ENCODE measurements at regions not wholly inside any gene's neighbourhood (a gene's known extent, or its start where the extent isn't known, plus 50 kb on each side); places are given as distances from the start of the nearest gene placed in this dataset.

DNA sequence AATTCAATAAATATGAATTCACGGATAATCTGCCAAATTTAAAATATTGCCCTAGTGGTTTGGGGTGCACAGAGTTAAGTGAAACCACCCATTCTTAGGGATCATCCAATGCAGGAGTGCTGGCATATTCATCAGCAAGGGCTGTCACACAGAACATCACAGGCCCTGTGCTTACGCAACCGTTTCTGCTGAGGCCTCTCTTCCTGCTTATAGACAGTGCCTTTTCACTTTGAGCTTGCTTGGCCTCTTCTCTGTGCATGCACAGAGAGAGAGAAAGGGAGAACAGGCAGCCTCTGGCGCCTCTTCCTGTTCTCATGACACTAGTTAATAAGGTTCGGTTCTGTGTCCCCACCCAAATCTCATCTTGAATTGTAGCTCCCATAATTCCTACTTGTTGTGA lies 366.3 kb downstream of the ICE1 start:
- DNase-seq (ENCODE audit: low read depth) = no peak
- H3K4me3 ChIP-seq (ENCODE audit: low read length) = no peak overlapping the region
- TF ChIP-seq, protein P1, sequence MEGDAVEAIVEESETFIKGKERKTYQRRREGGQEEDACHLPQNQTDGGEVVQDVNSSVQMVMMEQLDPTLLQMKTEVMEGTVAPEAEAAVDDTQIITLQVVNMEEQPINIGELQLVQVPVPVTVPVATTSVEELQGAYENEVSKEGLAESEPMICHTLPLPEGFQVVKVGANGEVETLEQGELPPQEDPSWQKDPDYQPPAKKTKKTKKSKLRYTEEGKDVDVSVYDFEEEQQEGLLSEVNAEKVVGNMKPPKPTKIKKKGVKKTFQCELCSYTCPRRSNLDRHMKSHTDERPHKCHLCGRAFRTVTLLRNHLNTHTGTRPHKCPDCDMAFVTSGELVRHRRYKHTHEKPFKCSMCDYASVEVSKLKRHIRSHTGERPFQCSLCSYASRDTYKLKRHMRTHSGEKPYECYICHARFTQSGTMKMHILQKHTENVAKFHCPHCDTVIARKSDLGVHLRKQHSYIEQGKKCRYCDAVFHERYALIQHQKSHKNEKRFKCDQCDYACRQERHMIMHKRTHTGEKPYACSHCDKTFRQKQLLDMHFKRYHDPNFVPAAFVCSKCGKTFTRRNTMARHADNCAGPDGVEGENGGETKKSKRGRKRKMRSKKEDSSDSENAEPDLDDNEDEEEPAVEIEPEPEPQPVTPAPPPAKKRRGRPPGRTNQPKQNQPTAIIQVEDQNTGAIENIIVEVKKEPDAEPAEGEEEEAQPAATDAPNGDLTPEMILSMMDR (IDR thresholded peaks at IDR 0.05; ENCODE audit: insufficient read depth, low read depth, low read length, missing control alignments) = no peak

DNA sequence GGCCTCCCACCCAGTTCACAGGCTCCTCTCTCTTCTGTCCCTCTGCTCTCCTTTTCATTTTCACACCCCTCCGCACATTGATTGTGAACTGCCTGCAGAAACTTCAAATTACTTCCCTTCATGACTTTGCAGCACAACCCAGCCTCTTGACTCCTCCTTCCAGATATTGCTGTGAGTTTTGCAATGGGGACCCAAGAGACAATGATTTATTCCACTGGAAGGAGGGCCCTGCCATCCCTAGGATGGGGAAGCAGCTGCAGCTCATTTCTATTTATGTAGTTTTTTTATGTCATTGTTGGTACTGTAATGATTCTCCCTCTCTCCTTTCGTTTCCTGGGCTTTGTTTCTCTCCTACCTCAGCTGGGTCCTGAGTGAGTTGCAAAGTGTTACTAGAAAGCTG lies 364.9 kb downstream of the ICE1 start:
- TF ChIP-seq, protein P1 (IDR thresholded peaks at IDR 0.05; ENCODE audit: insufficient read depth, low read depth, low read length, missing control alignments) = no peak
- no peak overlapping the region for H3K4me3 ChIP-seq (ENCODE audit: low read length)
- DNase-seq (ENCODE audit: low read depth) = no peak

DNA sequence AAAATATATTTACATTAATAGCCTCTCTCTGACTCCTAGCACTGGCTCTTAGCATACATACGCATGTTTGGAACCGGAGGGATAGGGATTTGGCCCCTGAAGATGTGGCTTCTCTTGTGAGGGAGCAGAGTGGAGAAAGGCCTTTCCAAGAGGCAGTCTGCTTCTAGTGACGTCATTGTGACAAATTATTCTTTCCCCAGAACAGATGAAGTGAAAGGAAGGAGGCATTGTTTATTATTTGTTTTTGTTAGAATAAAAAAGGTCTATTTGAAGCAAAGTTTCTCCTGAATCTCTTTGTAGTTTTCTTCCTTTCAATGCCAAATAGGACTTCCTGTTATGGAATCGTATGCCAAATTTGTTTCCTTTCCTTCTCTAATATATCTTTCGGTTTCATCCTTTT lies 361.6 kb downstream of the ICE1 start:
- DNase-seq (ENCODE audit: low read depth) = no peak
- TF ChIP-seq, protein P1 (IDR thresholded peaks at IDR 0.05; ENCODE audit: insufficient read depth, low read depth, low read length, missing control alignments) = no peak
- no peak overlapping the region for H3K4me3 ChIP-seq (ENCODE audit: low read length)

DNA sequence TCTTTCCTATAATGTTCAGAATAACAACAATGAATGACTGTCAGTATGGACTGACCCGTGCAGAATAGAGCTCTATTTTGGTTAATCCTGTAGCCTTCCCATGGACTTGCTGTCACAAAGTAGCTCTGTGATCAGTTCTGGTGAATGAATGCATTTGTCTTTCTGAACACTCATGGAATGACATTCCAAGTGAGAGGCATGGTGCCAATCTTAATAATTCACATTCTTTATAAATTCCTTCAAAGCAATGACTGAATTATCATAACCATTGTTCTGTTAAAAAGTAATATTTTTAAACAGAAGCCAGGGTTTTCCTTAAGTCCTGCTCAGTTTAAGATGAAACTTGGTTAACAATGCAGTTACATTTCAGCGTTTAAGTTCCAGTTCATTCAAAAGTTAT lies 360.5 kb downstream of the ICE1 start:
- TF ChIP-seq, protein P1 (IDR thresholded peaks at IDR 0.05; ENCODE audit: insufficient read depth, low read depth, low read length, missing control alignments) = no peak
- no peak for DNase-seq (ENCODE audit: low read depth)
- no peak overlapping the region for H3K4me3 ChIP-seq (ENCODE audit: low read length)

DNA sequence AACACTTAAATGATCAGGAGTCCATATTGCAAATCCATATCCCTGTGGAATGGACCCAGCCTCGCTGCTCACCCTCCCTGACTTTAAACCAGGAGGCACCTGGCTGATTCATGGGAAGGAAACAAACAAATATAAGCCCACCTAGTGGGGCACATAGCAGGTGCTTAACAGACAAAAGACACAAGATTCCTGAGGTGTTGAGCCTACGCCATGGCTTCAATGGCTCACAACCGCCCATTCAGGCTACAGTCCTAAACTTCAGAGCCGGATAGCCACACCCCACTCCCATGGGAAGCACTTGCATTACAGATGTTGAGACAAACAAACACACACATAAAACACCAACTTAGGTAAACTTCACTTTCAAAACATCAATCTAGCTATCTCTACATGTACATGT lies 359.9 kb downstream of the ICE1 start:
- DNase-seq (ENCODE audit: low read depth) = no peak
- no peak overlapping the region for H3K4me3 ChIP-seq (ENCODE audit: low read length)
- TF ChIP-seq, protein P1 (IDR thresholded peaks at IDR 0.05; ENCODE audit: insufficient read depth, low read depth, low read length, missing control alignments) = no peak

DNA sequence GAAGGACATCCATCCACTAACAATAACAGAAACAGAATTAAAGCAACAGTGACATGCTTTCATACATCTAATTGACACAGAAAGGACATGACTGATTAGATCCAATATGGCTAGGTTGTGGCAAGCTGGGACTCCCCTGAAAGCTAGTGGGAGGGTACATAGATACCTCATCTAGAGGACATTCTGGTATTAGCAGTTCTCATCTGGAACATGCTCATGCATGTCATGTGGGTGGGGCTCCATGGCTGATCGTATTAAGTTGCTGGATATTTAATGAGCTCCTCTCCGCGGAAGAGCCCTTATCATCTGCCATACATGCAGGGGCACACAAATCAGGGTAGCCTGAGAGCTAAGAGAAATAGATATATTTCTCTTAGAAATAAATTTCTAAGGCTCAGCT lies 358.9 kb downstream of the ICE1 start:
- no peak overlapping the region for H3K4me3 ChIP-seq (ENCODE audit: low read length)
- TF ChIP-seq, protein P1 (IDR thresholded peaks at IDR 0.05; ENCODE audit: insufficient read depth, low read depth, low read length, missing control alignments) = no peak
- no peak for DNase-seq (ENCODE audit: low read depth)

DNA sequence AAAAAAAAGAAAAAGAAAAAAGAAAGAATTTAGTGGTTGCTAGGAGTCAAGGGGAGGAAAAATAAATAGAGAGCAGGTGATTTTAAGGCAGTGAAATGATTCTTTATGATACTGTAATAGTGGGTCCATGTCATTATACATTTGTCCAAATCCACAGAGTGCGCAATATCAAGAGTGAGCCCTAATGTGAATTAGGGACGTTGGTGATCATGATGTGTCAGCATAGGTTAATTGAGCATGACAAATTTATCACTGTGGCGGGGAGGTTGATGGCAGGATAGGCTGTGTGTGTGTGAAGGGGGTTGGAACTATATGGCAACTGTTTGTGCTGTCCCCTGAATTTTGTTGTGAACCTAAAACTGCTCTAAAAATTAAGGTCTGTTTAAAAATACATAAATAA lies 357.8 kb downstream of the ICE1 start:
- DNase-seq (ENCODE audit: low read depth) = no peak
- TF ChIP-seq, protein P1 (IDR thresholded peaks at IDR 0.05; ENCODE audit: insufficient read depth, low read depth, low read length, missing control alignments) = no peak

More for the DNA sequence above, 357.8 kb downstream of the ICE1 start:
- no peak overlapping the region for H3K4me3 ChIP-seq (ENCODE audit: low read length)
